Right ventricle myocardium superior (tissue), 1 donor: ENCODE measurements at regions not wholly inside any gene's neighbourhood (a gene's known extent, or its start where the extent isn't known, plus 50 kb on each side); places are given as distances from the start of the nearest gene placed in this dataset.
"Not testable (repeated sequence)": the region's sequence is repeated elsewhere in the genome, so short reads cannot be mapped to it uniquely, and the experiment has no call there.

Source experiments
- ATAC-seq: fragments of 200-7000 bp; cut with Tn5 transposase; one replicate; pipeline ENCODE4 v1.9.1; 2020; ENCODE audit warnings: mild to moderate bottlenecking; ENCODE audit not compliant: poor library complexity
- DNase-seq: peaks from one replicate; pipeline ENCODE4 v3.0.0-alpha.2; 2020
- intact Hi-C: fragments of 100-400 bp; cut with DNase I; formaldehyde crosslinking; loops from one replicate; pipeline ENCODE4 v1.11.2; 2022
- donor health status: DM: no; HTN: yes; CAD: no; lungs with severe emphysema.

DNA sequence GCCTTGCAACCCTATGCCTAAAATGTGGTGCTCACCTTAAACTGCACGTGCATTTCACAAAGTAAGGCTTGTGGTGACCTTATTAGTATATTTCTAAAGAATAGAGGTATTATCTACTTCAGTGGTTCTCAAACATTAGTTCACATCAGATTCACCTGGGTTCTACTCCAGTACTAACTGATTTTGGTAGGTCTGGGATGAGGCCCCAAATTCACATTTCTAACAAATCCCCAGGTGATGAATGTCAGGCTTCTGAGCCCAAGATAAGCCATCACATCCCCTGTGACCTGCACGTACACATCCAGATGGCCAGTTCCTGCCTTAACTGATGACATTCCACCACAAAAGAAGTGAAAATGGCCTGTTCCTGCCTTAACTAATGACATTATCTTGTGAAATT is 329.1 kb upstream of the KCNMB2 start:
- ATAC-seq, intact Hi-C loops: not testable (repeated sequence)

DNA sequence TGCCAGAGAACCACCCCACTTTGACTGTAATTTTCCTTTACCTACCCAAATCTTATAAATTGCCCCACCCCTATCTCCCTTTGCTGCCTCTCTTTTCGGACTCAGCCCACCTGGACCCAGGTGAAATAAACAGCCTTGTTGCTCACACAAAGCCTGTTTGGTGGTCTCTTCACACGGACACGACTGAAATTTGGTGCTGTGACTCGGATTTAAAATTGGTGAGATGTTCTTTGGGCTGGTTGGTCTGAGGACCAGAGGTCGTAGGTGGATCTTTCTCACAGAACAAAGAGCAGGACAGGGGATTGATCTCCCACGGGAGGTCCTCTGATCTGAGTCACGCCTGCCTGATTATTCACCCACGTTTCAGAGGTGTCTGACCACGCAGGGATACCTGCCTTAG is 328.6 kb upstream of the KCNMB2 start:
- intact Hi-C loops, DNase-seq, ATAC-seq: not testable (repeated sequence)

More for the DNA sequence above, 329.1 kb upstream of the KCNMB2 start:
- not testable (repeated sequence) for DNase-seq

DNA sequence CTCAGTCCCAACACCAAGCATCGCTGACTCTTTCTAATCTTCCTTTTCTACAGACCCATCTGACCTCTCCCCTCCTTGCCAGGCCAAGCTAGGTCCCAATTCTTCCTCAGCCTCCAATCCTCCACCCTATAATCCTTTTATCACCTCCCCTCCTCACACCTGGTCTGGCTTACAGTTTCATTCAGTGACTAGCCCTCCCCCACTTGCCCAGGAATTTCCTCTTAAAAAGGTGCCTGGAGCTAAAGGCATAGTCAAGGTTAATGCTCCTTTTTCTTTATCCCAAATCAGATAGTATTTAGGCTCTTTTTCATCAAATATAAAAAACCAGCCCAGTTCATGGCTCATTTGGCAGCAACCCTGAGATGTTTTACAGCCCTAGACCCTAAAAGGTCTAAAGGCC is 327.1 kb upstream of the KCNMB2 start:
- DNase-seq, ATAC-seq, intact Hi-C loops: not testable (repeated sequence)

DNA sequence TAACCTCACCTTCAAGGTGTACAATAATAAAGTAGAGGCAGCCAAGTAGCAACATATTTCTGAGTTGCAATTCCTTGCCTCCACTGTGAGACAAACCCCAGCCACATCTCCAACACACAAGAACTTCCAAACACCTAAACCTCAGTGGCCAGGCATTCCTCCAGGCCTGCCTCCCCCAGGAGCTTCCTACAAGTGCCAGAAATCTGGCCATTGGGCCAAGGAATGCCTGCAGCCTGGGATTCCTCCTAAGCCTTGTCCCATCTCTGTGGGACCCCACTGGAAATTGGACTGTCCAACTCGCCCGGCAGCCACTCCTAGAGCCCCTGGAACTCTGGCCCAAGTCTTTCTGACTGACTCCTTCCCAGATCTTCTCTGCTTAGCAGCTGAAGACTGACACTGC is 326.6 kb upstream of the KCNMB2 start:
- ATAC-seq, intact Hi-C loops, DNase-seq: not testable (repeated sequence)

DNA sequence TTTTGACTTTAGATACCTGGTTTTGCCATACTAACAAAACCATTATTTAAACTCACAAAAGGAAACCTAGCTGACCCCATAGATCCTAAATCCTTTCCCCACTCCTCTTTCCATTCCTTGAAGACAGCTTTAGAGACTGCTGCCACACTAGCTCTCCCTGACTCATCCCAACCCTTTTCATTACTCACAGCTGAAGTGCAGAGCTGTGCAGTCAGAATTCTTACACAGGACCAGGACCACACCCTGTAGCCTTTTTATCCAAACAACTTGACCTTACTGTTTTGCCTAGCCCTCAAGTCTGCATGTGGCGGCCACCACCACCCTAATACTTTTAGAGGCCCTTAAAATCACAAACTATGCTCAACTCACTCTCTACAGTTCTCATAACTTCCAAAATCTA is 325.1 kb upstream of the KCNMB2 start:
- ATAC-seq, DNase-seq, intact Hi-C loops: not testable (repeated sequence)

DNA sequence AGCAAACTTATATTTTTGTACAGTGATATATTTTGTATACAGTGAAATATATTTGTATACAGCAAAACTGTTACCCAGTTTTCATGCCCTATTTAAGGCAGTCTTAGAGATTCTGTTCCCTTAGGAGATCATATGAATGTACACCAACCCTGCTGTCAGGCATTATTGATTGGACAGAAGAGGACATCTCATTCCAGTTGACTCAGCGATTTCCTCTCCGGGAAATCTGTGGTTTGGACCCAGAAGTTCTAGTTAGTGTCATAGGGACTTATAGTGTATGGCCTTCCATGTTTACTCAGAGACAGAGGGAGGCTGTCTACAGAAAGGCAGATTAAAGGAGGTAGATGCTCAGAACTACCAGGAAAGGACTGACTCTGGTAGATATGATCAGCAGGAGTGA is 318.8 kb upstream of the KCNMB2 start:
- intact Hi-C loops: no loop called here
- ATAC-seq (no peak), DNase-seq (no peak)

DNA sequence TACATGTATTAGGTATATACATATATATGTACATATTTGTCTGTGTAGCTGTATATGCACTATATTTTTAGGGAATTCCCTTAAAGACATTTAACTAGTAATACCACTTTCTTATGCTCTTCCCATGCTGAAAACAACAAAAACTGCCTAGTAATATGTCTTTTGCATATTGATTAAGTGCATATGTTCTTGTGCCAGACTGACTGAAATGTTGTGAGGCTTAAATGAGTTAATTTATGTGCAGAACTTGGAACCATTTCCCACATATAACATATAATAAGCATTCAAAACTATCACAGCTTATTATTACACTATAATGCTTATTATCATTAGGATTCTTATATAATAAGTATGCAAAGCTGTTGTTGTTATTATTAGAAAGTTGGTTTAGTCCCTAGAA is 318.0 kb upstream of the KCNMB2 start:
- DNase-seq (no peak), ATAC-seq (no peak)
- intact Hi-C loops: no loop called here

DNA sequence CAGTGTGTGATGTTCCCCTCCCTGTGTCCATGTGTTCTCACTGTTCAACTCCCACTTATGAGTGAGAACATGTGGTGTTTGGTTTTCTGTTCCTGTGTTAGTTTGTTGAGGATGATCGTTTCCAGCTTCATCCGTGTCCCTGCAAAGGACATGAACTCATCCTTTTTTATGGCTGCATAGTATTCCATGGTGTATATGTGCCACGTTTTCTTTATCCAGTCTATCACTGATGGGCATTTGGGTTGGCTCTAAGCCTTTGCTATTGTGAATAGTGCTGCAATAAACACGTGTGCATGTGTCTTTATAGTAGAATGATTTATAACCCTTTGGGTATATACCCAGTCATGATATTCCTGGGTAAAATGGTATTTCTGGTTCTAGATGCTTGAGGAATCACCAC is 316.6 kb upstream of the KCNMB2 start:
- DNase-seq, intact Hi-C loops, ATAC-seq: not testable (repeated sequence)

DNA sequence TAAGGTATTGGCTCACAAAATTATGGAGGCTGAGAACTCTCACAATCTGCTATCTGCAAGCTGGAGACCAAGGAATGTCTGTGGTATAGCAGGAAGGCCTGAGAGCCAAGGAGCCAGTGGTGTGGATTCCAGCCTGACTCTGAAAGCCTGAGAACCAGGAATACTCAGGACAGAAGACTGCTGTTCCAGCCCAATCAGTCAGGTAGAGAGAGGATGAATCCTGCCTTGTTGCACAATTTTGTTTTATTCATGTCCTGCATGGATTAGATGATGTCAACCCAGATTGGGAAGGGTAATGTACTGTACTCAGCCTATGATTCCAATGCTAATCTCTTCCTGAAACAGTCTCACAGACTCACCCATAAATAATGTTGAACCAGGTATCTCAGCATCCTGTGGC is 312.4 kb upstream of the KCNMB2 start:
- DNase-seq: no peak
- intact Hi-C loops: no loop called here
- ATAC-seq: no peak

DNA sequence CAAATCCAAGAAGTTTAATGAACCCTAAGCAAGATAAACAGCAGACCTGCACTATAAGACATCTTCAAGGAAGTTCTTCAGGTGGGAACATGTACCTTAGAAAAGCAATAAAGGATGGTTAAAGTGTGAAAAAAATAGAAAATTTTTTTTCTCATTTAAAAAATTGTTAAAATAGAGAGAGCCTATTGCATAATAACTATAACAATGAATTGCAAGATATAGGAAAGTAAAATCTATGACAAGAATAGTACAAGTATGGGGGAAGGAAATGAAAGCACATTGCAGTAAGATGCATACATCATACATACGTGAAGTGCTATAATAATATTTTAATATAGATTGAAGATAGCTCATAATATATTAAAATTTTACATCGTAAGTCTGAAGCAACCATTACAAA is 310.1 kb upstream of the KCNMB2 start:
- DNase-seq (no peak), ATAC-seq (no peak)
- intact Hi-C loops: no loop called here

DNA sequence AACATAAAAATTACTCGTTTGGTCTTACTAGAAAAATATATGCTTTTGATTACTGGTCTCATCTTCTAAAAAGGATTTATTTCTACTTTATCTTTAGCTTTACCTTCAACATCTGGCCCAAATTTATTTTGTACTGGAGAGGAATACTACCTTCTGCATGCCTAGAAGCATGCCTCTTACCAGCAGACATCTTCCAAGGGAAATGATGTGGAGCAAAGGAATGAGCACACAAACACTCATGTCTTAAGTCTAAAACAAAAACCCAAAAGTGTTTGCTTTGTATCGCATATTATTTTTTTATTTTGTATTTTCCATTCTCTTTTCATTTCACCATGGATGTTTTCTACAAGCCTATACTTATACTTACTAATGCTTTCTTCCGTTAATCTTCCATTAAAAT is 304.6 kb upstream of the KCNMB2 start:
- no peak for DNase-seq
- ATAC-seq: no peak
- intact Hi-C loops: no loop called here

DNA sequence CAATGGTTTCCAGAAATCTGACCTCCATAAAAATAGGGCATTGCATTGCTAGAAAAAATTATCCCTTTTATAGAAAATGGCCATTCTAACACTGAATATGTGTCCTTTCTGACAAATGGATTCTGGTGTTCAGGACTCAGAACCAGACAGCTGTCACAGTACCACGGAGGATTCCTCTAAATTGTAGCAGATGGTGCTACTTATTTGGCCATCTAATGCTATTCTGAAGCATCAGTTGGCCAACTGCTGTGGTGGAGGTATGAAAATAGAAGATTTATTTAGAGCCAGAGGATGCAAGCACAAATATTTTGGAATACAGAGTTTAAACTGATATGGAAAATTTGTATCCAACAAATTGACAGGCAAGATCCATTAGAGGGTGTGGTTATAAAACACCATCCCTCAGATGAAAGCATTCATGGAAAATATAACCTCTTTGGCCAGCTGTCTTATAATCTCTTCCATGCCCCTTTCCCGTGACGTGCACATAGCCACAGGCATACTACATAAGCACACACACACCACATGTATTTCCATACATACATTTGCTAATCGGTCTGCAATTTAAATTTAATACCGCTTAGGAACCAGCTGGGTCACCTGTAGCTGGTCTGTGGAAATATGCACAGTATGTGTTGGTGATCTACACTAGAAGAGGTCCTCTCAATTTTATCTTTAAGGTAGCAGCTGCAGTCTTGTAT is 302.7 kb upstream of the KCNMB2 start:
- DNase-seq (no peak), ATAC-seq (no peak)
- intact Hi-C loops: no loop called here

DNA sequence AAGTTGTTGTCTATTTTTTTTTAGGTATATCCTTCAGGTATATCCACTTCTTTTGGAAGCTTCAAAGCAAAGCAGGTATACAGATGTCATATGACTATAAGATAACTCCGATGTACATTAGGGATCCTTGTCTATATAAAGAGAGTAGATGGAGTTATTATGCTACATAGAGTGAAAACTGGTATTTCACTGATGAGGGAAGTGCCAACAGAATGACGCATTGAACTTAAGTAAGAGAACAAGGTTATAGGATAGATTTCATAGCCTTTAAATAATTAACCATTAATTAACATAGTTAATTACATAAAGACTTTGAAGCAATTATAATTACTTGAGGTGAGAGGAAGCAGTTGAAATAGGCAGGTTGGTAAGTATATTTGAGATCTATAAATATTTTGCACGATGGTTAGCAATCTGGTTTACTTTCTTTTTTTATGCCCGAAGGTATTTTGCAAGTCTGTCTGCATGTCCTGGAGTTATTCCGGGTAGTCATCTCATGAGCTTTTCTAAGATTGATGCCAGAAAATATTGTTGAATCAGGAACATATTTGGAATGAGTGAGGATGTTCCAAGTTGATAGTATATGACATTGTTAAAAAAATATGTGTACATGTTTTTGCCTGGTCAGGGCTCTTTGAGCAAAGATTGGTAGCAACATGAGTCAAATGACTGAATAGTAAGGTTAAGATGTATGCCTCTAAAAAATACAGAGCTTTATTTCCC is 299.5 kb upstream of the KCNMB2 start:
- no peak for DNase-seq
- intact Hi-C loops: no loop called here
- ATAC-seq: no peak

DNA sequence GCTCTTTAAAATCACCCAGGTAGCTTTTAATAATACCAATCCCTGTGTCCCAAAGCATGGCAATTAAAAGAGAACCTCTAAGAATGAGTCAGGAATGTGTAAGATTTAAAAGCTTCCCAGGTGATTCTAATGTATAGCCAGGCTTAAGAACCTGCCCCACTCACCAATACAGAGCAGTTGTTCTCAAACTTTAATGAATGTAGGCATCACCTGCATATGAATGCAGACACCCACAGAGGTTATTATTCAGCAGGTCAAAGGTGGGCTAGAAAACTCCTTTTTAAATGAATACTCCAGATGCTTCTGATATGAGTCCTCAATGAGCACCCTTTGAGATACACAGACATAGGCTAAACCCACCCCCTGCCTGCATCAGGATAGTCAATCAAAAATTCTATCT is 298.1 kb upstream of the KCNMB2 start:
- no peak for ATAC-seq
- intact Hi-C loops: no loop called here
- DNase-seq: no peak

DNA sequence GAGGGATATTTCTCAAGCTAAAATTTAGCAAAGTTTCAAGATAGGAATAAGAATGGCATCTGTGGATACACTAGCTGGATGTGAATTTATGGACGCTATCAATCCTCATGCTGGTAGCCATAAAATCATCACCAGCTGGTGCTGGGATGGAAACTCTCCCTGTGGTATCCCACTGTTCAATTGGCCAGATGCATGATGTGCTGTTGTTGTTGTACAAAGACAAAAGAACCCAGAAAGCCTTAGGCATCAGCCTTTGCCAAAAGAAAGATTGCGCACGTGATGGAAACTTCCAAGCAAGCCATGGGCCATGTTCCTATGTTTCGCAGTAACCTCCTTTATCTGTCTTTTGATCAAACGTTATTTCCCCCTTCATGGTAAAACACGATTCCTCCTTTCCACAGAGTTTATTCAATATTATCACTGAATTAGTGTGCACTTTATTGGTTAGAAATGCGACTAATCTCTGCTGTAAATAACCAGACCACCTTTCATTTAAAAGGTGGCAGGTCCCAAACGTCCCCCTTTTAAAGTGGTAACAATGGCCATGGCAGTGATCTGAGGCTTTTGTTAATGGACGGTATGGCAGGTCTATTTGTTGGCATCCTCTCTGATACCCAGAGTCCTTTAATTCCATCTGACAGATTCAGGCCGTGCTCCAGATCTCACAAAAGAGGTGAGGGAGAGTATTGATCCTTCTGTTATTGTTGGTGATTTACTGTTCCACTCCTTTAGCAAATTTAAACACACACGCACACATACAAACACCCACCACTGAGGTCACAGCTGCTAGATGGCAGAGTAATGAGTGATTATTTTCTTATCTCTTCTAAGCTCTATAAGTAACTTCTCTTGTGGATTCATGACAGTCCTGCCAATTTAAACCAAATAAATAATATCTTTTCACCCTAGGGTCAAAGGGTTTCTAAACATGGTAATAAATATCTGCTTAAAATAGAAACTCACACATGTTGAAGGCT is 291.2 kb upstream of the KCNMB2 start:
- DNase-seq: no peak
- intact Hi-C loops: no loop called here
- no peak for ATAC-seq

DNA sequence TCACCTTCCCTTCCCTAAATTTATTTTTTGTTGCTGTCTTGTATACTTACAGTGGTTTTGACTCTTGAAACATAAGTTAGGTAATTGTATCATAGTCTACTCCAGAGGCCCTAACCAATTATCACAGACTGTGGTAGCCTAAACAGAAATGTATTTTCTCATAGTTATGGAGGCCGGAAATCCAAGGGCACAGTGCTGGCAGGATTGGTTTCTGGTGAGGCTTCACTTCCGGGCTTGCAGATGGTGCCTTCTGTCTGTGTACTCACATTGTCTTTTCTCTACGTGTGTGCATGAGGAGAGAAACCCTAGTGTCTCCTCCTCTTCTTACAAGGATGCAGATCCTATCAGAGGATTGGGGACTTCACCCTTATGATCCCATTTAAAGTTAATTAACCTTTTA is 290.2 kb upstream of the KCNMB2 start:
- DNase-seq (no peak), ATAC-seq (no peak)

DNA sequence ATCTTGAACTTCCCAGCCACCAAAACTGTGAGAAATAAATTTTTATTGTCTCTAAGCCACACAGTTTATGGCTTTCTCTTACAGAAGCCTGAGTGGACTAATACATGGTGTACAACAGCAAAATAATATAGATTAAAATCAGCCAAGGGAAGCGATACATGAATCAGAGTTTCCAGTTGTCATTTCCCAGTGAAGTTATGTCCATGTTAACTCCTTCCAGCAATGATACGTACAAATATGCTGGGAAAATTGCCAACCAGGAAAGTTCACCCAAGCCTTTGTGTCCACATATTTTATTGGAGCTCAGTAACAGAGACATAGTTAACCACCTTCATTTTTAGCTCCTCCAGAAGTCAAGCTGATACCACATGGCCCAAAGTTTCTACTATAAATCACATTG is 280.9 kb upstream of the KCNMB2 start:
- intact Hi-C loops: no loop called here
- no peak for ATAC-seq
- no peak for DNase-seq

More for the DNA sequence above, 290.2 kb upstream of the KCNMB2 start:
- intact Hi-C loops: no loop called here

DNA sequence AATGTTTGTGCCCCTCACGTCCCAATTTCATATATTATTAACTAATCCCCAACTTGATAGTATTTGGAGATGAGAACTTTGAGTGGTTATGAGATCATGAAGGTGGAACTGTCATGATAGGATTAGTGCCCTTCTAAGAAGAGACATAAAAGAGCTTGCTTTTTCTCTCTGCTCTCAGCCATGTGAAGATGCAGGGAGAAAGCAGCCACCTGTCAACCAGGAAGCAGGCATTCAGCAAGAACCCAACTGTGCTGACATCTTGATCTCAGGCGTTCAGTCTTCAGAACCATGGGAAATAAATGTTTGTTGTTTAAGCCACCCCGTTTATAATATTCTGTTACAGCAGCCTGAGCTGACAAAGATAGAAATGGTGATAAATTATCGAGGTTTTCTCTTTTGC is 278.7 kb upstream of the KCNMB2 start:
- DNase-seq: no peak
- no peak for ATAC-seq
- intact Hi-C loops: no loop called here

DNA sequence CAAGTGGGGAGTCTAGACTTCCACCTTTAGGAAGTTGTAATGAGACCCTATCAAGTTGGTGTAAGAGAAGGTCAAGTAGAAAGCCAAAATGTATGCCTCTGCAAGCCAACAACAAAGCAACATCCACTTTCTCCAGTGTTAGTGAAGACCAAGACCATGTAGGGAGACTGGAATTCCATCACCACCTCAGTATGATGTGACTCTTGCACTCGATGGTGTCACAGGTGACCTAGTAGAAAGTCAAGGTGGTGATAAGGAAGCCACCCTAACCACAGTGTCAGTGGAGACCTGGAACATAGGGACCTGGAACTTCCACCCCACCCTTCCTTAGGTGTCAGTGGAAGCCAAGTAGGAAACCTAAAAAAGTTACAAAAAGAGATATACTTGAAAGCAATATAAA is 278.1 kb upstream of the KCNMB2 start:
- DNase-seq (no peak), ATAC-seq (no peak)
- intact Hi-C loops: no loop called here
